OCI-M1 (cell line): ENCODE measurements at regions not wholly inside any gene's neighbourhood (a gene's known extent, or its start where the extent isn't known, plus 50 kb on each side); places are given as distances from the start of the nearest gene placed in this dataset.

Experiments used
- DNase-seq: peaks from one replicate; lab custom pipeline; 2025; lab: John Stamatoyannopoulos, UW

DNA sequence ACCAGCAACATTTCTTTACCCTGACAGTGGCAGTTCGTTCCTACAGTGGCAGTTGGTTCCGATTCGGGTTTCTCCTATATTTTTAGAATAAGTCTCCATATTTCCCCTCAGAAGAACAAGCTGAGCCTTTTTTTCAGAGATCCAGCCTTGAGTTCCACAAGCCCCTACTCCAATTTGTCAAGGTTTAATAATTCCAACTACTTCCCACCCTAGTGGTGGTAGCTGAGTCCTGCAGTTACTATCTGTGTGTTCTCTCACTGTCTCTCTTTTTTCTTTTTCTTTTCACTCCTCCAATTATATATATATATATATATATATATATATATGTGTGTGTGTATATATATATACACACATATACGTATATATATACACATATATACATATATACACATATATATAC is 1347.3 kb downstream of the PCDH9 start:
- DNase-seq, result no peak

DNA sequence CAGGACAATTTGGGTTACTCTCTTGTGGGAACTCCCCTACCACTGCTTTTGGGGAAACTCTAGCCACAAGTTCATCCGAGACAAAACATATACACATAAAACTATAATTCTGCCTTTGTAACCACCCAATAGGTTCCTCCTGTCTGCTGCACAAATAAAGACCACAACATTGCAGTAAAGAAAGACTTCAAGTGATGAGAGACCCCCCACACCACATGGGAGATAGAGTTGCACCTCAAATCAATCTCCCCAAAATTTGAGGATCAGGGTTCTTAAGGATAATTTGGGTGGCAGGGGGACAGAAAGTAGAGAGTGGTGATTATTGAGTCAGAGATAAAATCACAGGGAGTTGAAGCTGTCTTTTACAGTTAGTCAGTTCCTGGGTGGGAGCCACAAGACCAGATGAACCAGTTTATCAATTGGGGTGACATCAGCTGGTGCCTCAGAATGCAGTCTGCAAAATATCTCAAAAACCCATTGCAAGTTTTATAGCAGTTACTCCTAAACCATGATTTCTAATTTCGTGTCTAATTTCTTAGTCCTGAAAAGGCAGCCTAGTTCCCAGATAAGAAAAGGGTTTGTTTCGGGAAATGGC is 1348.5 kb downstream of the PCDH9 start:
- DNase-seq, result no peak

DNA sequence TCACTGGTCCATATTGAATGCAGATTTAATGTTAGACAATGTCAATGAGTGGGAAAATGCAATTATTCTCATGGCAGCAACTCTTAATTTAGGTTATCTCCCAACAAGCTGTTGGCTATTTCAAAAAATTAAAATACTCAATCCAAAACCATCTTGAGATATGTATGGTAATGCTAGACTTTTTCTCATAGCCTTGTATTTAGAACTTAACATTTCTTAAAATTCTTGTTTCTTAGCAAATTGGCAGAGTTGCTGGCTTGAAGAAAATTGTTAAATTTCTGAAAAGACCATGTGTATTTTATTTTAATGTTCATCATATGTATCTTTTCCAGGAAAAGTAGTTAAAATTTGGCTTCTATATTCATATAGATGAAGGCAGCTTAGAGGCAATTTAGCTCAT is 1355.1 kb downstream of the PCDH9 start:
- DNase-seq, result no peak

DNA sequence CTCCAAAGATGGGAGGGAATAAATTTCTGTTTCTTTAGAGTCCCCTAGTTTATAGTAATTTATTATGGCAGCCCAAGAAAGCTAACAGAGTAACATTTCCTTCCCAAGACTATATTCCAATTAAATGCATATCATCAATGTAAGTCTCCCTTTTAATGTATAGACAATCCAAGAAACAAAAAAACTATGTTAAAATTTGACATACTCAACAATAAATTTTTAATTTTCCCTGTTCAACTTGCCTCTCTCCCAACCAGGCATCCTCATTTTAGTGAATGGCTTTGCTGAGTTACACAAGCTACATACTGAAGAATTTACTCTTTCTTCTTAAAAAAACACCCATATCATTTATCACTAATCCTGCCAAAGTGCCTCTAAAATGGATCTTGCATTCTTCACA is 1357.7 kb downstream of the PCDH9 start:
- DNase-seq, result no peak

DNA sequence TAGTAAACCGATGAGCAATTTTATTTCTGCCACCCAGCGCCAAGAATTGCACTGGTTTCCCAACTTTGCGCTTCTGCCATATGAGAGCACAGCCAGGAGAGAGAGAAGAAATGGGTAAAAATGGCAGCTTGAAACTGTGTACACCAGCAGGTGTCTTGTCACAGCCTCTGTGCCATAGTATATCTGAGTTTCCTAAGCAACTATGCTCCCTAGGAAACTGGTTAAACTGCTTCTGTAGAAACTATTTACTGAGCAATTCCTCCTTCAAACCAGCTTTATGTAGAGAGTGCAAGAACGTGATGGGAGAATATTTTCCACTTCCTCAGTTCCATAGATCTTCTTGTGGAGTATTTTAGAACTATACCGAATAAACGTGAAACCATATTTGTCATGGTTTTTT is 1361.3 kb downstream of the PCDH9 start:
- DNase-seq, result no peak

DNA sequence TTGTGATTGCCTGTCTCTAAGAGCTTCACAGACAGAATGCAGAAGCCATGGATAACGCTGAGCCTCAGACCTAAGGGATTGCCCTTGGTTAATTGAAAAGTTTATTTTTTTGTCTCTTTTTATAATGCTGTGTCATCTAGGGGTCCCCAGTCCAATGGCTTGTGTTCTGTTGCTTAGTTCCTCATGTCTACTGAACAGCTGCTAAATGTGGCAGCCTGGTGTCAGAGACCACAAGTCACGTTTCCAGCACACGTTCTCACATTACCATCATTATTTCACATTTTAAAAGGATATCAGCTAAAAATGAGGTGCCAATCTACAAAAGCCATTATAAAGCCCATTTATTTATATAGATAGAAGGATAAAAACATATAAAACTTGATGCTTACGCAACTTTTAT is 1362.0 kb downstream of the PCDH9 start:
- DNase-seq, result no peak

DNA sequence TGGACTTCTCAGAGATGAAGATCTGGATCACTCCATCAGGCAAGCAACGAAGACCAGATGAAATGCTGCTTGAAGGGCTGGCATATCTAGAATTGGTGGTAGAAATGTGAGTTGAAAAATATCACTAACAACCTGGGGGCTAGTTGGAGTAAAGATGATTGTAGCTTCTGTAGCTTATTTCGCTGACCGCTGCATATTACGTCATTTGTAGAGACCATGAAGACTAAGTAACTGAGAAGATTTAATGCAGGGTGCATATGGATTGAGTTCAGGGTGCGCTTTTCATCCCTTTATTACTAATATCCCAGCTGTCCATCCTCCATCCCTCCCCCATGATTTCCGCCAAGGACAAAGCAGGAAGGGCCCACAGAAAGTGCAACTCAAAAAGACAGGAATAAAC is 1364.0 kb downstream of the PCDH9 start:
- no peak for DNase-seq

DNA sequence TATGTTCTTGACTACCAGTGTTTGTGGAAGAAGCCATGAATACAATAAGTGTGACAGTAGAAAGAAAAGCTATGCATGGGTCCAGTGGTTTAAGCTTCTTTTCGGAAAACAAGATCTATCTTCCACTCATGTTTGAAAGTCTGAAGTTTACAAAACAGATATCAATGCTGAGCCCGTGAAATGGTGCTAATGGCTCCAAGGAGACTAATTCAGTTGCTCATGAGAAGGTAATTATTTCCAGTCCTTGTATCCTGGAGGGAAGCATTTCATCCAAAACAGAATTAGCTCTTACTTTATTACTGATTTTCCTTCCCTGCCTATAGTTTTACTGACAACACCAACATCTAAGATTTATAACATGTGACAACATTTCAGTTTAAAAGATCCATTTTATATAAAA is 1364.9 kb downstream of the PCDH9 start:
- no peak for DNase-seq

DNA sequence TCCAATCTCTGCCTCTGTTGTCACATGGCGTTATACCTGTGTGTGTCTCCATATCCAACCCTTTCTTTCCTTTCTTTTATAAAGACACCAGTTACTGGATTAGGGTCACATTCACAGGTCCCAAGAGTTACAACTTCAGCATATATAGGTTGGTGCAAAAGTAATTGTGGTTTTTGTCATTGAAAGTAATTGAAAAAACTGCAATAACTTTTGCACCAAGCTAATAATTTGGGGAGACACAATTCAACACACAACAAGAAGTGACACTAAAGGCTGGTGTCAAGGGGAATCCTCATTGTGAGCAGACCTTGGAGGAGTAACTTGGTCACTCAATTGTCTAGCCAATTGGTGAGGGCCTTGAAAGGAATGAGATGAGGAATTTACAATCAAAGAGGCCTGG is 1366.1 kb downstream of the PCDH9 start:
- DNase-seq, result no peak

DNA sequence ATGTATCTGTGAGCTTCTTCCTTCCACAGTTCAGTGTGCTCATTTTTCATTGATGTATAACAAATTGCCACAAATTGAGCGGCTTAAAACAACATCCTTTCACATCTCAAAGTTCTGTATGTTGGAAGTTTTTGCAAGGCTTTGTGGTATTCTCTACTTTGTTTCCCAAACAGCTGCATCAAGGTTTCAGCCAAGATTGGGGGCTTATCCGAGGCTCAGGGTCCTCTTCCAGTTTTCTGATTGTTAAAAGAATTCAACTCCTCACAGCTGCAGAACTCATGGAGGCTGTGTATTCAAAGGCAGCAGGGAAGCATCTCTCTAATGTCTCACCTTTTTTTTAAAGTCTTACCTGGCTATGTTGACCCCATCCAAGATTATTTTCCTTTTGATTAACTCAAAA is 1369.8 kb downstream of the PCDH9 start:
- no peak for DNase-seq

DNA sequence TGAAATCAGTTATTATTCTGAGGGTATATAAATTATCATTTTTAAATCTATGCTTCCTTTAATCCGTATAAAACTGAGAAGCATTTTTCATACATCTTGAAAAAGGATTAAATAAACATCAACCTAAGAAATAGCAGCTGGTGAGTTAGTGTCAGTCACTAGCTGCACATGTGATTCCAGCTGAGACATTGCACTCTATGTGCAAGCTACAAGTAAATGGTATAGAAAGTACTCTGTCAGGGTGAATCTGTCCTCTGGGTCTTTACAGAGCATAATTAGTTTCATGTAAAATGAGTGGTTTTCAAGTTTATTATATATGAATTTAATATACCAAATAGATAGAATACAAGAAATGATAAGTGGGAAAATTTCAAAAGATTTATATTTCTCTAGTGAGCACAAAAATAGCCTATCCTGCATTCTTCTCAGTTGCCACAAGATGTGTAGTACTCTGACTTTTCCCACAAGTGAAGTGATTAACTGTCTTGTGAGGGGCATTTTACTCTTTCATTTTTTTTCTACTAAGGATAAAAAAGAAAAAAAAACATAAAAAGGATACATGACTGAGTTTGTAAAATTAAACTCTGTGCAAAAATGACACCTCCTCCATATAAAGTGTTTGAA is 1372.1 kb downstream of the PCDH9 start:
- DNase-seq, result no peak

DNA sequence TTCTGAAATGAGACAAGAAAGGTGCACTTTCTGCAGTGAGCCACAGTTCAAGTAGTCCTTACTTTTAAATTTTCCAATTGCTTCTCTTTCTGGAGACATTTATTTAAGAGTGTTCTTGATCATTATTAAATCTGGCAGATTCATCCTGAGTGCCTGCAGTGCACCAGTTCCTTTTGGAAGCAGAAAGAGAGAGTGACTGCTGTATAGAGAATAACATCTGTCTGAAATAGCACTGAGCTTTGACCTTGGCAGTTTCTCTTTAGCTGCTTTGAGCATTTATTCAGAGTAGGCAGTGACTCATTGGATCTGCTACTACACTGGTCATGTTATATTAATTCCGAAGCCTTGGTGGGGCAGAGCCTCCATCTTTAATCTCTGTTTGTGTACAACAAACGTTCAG is 1373.7 kb downstream of the PCDH9 start:
- no peak for DNase-seq

DNA sequence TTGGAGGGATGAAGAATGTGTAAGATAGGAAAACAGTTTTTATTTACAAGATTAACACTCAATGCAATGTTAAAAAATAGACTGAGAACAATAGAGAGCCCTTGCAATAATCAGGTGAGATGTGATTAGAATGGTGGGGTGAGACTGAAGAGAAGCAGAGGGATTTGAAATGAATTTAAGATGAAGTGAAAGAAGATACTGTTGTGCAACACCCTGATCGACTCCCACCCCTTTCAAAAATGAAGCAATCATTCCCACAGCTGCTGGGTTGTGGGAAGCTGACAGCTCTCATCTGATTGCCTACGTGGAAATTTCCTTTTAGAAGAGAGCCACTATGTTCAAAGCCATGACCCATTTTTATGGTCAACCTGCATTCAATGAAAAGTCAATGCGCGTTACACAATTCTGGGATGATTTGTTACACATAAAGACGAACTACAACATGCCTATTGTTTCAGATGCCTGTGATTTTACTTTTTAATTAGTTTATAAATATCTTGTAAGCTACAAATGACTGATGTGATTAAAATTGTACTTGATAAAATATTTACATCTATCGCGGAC is 1374.8 kb downstream of the PCDH9 start:
- peak; percentile 65 for DNase-seq

DNA sequence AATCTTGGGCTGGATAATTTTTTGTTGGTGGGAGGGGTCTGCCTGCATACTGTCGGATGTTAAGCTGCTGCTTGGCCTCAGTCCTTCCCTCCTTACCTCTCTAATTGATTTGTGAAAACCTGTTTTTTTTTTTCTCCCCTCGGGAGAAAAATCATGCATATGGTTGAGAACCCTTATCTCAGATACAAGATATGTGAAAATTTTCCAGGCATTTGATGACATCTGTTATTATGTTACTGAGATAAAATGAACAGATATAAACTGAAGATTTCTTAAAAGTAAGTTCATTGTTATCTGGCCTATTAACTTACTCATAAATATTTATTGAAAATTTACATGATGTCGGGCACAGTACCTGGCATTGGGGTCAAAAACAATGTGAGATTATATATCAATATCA is 1375.7 kb downstream of the PCDH9 start:
- DNase-seq, result no peak

DNA sequence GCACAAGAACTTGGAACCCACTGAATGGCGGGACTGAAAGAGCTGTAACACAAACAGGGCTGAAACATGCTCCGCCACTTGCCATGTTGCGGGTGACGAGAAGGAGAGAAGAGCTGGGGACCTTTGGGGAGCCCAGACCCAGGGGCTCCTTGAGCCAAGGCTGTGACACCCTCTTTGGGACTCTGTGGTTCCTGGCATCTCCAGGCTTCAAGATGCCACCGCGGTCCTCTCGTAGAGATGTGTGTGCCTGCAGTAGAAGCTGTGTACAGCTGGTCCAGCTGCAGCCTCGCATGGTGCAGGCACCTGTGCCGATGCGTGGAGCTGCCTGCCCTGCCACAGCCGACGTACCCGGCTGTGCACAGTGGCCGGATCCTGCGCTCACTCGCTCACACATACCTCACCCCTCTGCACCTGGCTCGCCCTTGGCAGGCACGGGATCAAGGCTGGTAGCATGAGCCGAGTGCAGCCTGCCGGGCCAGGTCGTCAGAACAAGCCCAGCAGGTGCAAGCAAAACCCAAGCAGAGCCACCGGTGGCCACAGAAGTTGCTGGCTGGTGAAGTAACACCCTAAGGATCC is 1385.8 kb downstream of the PCDH9 start:
- no peak for DNase-seq

DNA sequence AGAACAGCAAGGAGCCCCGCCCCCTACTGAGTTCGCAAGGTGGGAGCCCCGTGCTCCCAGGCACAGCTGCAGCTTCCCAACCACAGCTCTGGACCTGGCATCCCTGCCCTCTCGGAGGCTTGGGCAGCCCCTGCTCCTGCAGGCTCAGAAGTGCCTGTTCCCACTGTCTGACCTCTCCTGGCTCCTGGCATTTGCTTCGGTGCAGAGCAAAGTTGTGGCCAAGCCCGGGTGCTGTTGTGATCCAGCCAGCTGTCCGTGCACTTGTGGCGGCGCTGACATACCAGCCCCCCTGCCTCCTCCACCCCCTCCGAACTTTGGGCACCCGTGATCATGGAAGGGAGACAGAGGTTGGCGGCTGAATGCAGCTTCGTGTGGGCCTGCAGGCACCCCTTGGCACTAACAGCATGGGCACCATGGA is 1386.8 kb downstream of the PCDH9 start:
- DNase-seq, result no peak

DNA sequence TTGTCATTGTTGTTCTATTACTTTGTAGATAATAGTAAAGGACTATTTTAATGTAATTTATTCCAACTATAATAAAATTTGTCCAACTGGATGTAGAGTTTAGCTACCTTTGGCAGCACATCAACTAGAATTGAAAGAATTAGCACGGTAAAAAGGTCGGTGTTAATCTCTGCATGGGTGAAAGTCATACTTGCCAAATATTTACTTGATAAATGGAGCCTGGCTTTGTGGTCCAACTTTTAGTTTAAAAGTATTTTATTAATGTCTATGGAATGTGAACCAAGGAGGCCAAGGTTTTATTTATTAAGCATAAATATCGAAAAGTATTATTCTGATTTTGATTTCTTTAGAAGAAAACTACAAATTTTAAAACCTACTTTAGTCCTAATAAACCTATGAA is 1389.0 kb downstream of the PCDH9 start:
- no peak for DNase-seq

DNA sequence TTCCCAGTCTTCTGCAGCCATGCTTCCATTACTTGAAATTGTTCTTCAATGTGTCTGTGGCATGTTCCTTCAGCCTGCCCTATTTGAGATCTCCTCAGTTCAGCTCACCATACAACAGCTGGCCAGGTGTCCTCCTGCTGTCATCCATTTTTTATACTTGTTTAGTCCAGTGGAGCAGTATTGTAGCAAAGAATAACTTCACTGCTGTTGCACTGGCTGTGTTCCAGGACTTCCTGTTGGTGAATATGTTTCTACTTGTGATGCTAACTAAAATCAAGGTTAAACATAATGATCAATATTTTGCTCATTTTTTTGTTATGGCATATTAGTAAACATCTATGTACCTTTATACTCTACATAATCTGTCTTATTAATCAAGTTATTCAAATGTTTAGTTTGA is 1394.1 kb downstream of the PCDH9 start:
- no peak for DNase-seq

DNA sequence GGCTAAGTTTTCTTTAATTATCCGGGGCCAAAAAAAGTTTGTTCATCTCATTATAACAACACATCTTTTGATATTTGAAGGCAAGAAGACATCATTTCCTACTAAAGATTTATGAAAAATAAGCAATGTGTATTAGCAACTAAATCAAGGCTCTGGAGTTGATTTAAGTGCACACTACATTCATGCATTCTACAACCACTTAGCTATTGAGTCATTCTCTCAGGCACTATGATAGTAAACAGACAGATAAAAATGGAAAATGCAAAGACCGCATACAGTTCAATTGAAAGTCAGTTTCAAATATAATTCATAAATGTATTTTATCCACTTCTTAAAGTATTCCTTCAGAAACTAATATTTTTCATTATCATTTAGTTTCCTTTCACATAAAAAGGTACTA is 1395.2 kb downstream of the PCDH9 start:
- no peak for DNase-seq

DNA sequence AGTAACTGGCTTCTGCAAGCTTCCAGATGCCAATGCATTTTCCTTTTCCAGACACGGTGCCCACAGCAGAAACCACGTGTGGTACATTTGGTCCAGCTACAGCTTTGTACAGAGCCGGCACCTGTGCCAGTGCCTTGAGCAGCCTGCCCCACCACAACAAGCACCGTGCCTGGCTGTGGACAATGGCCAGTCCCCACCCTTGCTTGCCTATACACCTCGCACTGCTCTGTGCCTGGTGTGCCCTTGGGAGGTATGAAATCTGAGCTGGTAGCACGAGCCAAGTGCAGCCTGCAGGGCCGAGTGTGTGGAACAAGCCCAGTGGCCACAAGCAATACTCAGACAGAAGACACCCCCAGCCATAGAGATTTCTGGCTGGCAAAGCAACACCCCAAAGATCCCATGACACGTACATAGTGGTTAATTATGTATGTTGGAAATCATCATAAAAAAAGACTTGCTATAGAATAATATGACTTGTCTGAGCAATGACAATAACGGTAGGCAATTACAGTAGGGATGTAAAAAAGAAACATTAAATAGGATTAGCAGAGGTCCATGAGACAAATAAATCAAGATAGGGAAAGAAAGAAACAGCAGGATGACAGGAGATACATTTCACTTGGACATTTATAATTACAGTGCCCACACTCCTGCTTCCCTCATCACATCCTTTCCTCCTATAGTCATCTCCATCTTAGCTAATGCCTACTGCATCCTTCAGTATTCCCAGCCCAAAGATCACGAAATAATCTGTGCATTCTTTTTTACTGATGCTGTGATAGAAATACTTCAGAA is 1399.5 kb downstream of the PCDH9 start:
- no peak for DNase-seq

DNA sequence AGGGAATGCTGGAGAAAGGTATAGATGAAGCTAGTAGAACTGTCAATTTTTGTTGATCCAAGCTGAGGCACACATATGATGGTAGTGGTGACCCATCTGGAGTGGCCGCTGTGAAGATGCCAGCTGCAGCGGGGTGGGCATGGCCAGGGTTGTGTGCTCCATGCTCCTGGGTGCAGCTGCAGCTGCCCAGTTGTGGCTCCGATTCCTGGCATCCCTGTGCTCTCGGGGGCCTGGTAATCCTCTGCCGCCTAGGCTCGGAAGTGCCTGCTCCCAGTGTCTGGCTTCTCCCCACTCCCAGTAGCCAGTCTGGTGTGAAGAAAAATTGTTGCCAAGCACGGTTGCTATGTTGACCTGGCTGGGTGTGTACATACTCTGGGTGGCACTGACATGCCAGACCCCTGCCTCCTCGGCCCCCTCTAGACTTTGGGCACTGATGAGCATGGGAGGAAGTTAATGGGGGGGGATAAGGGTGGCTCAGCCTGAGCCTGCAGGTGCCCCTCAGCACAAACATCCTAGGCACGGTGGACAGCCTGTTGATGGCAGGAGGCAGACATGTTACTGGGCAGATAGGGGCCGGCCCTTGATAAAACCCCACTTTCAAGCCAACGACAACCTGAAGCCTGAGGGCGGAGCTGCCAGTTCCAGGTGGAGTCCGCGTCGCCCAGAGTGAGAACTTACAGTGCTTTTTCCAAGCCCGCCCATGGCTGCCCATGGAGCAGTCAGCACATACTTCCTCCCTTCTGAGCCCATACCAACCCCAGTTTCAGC is 1400.7 kb downstream of the PCDH9 start:
- DNase-seq, result no peak

DNA sequence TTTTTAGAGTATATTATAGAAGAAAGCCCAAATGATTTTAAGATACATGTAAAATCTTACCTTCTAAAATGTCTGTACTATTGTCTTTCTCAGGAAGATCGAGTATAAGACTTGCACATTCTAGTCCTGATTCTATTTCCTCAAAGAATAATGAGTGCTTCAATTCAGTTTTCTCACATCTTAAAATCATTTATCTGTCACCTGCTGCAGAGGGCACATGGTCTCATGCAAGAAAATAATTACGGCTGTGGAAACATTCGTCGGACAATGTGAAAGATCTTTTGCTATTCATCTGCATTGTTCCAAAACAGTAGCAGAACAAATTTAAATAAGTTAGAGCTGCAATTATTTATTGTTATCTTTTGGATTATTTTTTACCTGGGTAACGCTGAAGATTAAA is 1403.5 kb downstream of the PCDH9 start:
- DNase-seq, result no peak
